HL-60 (cell line): ENCODE measurements at regions not wholly inside any gene's neighbourhood (a gene's known extent, or its start where the extent isn't known, plus 50 kb on each side); places are given as distances from the start of the nearest gene placed in this dataset.

ENCODE experiments used
- DNase-seq, 2 experiments: peaks; one replicate each; pipeline ENCODE4 v3.0.0-alpha.2; 2010 to 2020; ENCODE audit warnings: low read depth in 1 of 2, low spot score in 1 of 2
- H3K27ac ChIP-seq: fragments of 250-450 bp; sonication (Bioruptor Pico); replicated peaks from 2 replicates; pipeline ENCODE4 v1.5.1; 2020; ENCODE audit warnings: mild to moderate bottlenecking, moderate library complexity
- H3K27me3 ChIP-seq: fragments of 250-450 bp; sonication (Bioruptor Pico); 2 replicates; pipeline ENCODE4 v1.5.1; 2021; ENCODE audit warnings: mild to moderate bottlenecking, moderate library complexity; ENCODE audit not compliant: insufficient read depth, poor library complexity, severe bottlenecking
- H3K4me3 ChIP-seq: replicated peaks from 2 replicates; pipeline ENCODE4 v1.5.1; 2011; ENCODE audit warnings: mild to moderate bottlenecking, control low read depth, low read length; ENCODE audit not compliant: insufficient read depth
- CTCF ChIP-seq: IDR thresholded peaks from one replicate; pipeline ENCODE4 v1.5.1; 2011; ENCODE audit warnings: low read length, control low read depth, inconsistent platforms; ENCODE audit not compliant: insufficient read depth
- GABPA ChIP-seq: IDR thresholded peaks from 2 replicates; pipeline ENCODE4 v1.6.1; 2012; ENCODE audit warnings: low read depth
- POLR2AphosphoS5 ChIP-seq: IDR thresholded peaks from 2 replicates; pipeline ENCODE4 v1.6.1; 2012; ENCODE audit warnings: low read depth
- REST ChIP-seq: IDR thresholded peaks from 2 replicates; pipeline ENCODE4 v1.6.1; 2012; ENCODE audit warnings: low read depth; ENCODE audit not compliant: insufficient replicate concordance
- SPI1 ChIP-seq: IDR thresholded peaks from 2 replicates; pipeline ENCODE4 v1.6.1; 2012; ENCODE audit warnings: low read depth, mild to moderate bottlenecking, borderline replicate concordance

- DNase-seq = no peak
- Histone ChIP-seq H3K4me3 (no peak overlapping the region), H3K27ac (no peak overlapping the region), H3K27me3 (peaks cover 9% of the 10 kb centered on the region)
- TF ChIP-seq SPI1 (no peak), REST (no peak), CTCF (no peak), GABPA (no peak), POLR2AphosphoS5 (no peak)
Measured at GRCh38 chr14:54208751-54209150, 188.1 kb upstream of the CDKN3 start.

DNA sequence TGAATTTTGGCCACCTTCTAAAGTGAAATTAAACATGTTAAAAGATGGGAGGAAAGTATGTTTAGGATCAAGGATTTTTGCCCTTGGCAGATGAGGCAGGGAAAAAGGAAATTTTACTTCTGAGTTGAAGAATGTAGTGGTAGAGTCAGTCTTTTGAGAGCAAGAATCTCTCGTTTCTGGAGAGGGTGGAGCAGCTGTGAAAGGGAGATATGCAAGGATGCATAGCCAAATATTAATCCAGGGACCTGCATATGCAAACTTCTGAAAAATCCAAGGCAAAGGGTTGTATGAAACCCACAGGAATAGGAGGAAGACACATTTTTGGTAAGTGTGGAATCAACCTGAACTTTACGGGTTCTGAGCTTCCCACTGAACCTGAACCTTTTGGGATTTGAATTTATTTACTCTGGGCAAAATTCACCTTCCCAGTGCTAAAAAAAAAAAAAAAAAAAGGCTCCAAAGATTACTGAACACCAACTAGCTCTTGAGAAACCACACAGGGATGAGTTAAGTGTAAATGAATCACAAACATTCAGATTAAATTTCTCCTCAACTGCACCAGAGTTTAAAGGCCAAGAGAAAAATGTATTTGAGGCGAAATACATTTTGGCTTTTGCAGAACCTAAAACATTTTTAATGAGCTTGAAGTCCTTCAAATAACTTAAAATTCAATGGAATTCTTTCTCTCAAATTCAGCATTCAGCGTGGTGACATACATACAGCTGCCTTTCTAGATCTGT lies 187.1 kb upstream of the CDKN3 start:
- TF ChIP-seq SPI1 = no peak
- TF ChIP-seq REST = no peak
- no peak for TF ChIP-seq POLR2AphosphoS5
- no peak for TF ChIP-seq GABPA
- no peak for TF ChIP-seq CTCF
- DNase-seq = no peak
- Histone ChIP-seq H3K4me3 (no peak overlapping the region), H3K27ac (no peak overlapping the region), H3K27me3 (peaks cover 9% of the 10 kb centered on the region)

- H3K27me3 ChIP-seq = peaks cover 9% of the 10 kb centered on the region
- no peak for DNase-seq
- H3K4me3 ChIP-seq = no peak overlapping the region
- H3K27ac ChIP-seq = no peak overlapping the region
- TF ChIP-seq REST (no peak), SPI1 (no peak), GABPA (no peak), CTCF (no peak), POLR2AphosphoS5 (no peak)
Measured at GRCh38 chr14:54211551-54212308, 185.1 kb upstream of the CDKN3 start.
